ENCODE measurements at regions not wholly inside any gene's neighbourhood (a gene's known extent, or its start where the extent isn't known, plus 50 kb on each side); places are given as distances from the start of the nearest gene placed in this dataset.

DNA sequence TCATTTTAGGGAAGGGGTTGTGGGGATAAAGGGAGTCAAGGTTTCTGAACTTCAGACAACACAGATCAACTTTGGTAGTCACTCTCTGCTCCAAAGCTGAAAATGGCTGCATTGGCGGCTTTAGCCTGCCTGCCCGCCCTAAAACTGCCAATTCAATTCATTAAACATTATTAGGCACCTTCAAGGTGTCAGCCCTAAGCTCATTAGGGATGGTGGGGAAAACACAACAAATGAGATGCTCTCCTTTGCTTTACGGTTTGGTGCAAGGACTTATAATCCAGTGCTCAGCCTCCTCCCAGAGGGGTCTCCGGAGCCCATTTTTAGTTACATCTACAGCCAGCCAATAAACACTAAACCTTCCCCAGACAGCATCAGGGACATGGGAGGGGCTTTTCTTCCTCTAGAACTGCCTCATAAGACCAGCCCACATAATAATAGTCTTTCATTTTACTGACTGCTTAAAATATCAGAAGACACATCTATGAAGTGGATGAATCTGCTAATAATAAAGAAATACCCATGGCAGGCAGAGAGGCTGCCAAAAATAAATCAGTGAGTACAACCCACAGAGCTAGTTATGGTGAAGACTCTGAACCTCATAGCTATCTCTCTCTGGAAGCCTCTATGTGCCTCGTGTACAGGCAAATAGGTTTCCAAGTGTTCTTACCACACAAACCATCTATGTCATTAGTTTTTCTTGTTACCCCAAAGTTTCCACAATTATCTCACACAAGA lies 102.8 kb upstream of the NCAM1 start:
- no peak for DNase-seq (ENCODE audit: low spot score)

DNA sequence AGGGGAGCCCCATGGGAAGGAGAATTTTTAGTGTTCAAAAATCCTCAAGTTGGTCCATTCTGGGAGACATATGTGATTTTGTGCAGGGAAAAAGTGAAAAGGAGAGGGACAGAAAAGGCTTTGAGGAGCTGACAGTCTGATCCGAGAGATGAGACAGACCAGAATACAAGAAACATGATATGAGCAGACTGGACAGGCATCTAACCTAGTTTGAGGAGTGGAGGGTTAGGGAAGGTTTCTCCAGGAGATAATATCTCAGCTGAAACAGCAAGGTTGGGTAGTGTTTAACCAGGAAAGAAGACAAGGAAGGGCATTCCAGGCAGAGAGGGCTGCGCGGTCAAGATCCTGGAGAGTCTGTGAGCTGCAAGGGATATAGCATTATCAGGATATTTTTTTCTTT lies 101.4 kb upstream of the NCAM1 start:
- DNase-seq (ENCODE audit: low spot score), result no peak

DNA sequence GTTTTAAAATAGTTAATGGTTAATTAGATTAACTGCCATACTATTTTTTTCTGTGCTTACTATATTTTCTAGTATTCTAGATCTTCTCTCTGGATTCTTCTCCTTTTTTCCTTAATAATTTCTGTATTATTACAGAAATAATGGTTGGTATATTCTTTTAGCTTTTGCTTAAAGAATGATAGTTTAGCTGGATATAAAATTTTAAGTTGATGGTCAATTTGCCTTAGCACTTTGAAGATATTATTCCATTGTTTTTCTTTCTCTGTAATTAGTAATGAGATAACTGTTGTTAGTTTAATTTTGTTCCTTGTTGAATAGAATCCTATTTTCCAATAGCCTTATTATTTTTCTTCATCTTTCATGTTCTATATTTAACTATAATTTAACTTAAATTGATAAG lies 99.9 kb upstream of the NCAM1 start:
- DNase-seq (ENCODE audit: low spot score), result no peak

DNA sequence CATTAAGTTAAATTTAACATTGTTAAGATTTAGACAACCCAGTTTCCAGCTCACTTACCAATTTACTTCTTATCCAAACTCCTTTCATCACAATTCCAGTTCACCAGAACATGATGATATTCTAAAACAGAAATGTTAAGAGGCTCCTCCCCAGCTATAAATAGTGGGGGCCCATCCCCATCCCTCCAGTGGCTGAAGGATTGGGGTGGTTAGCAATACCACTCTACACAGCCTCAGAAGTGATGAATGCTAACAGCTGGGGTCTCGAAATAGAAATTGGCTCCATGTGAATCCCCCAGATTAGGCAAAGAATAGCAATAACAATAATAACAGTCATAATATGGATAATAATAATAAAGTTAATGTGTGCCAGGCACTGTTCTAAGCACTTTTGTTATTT lies 97.9 kb upstream of the NCAM1 start:
- no peak for DNase-seq (ENCODE audit: low spot score)

DNA sequence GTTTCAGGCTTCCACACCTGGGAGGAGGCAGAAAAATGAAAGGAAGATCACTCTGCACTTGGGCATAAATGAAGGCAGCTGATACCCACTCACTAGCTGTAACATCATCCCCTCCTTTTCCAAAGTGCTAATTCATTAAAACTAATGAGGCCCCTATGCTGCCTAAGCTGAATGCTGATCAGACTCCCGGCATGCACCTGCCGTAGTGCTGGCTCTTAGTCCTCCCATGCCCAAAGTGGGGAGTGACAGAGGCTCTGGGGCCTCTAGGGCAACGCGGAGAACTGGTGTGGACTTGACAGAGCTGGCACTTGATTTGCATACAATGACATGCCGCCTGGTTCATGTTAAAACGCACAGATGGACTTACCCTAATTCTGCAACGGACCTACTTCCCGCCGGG lies 96.5 kb upstream of the NCAM1 start:
- no peak for DNase-seq (ENCODE audit: low spot score)

DNA sequence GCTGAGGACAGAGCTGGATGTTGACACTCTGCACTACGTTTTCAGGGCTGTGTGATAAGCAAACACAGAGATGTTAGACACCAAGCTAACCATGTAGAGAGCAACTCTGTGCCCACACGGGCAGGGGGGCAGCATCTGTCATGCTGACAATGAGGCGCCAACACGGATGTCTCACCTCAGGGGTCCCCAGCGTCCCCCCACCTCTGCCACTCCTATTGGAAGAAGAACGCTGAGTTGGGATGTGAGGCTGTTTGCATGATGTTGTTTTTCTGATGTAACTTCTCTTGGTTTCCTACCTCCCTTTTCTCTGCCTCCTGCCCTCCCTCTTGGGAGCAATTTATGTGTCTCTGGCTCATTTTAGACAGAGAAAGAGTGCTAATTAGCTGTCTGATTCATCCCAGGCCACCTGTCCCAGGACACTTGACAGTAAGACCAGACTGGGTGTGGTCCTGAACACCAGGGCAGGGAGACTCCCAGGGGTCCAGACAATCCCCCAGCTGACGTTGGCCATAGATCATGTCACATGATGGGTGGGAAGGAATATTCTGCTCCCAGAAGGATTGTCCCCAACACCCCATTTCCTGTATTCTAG lies 89.2 kb upstream of the NCAM1 start:
- no peak for DNase-seq (ENCODE audit: low spot score)

DNA sequence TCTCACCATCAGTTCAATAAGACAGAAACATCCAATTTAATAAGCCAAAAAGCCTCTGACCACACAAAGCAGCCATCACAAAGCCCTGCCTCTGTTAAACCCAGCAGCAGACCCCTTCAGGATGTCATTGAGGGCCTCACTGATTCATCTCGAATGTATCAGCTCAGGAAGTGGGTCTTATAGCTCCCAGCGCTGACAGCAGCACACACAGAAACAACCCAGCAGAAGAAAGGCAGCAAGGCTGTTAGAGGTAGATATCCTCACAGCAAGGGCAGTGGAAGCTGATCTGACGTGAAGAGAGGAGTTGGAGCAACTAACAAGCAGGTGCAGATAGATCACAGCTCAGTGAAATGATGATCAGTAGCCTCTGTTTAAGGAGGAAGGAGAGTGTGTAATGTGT lies 86.2 kb upstream of the NCAM1 start:
- DNase-seq (ENCODE audit: low spot score), result no peak

DNA sequence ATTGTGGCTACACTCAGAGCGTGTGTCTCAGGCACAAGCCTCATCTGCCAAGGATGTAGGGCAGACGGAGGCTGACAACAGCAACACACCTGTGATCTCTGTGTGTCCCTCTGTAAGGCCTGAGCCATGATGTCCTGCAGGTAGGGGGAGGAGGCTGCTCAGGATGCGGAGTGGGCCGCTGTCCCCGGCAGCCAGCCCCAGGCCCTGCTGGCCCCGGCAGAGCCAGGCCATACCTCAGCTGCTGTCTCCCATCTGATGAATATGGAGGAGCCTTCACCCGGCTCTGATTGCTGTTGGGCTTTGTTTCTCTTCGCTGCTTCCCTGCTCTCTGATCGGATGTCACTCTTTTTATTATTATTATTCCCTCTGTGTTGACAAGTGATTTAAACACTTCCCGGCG lies 83.6 kb upstream of the NCAM1 start:
- DNase-seq (ENCODE audit: low spot score), result no peak

DNA sequence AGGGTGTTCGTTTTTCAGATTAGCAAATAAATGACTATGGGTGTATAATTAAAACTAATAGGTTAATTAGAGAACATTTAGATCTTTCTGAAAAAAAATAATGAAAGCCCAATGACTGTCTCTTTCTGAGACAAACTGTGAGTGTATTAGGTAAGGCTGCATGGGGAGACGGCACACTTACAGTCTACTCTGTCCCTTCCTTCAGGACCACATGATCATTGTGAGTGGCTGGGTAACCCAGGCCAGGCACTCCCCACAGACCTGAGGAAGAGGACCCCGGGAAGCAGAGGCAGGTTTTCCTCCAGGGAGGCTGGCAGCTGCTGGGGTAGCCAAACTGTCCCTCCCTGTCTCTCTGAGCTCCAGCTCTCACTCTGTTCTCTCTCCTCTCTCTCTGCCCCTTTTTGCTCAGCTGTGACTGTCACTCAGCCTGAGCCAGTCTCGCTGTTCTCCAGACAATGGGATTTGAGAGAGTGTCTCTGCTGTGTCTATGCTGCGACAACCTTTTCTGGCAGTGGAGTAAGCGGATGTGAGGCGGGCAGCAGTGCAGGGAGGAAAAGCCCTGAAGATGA lies 83.1 kb upstream of the NCAM1 start:
- no peak for DNase-seq (ENCODE audit: low spot score)

DNA sequence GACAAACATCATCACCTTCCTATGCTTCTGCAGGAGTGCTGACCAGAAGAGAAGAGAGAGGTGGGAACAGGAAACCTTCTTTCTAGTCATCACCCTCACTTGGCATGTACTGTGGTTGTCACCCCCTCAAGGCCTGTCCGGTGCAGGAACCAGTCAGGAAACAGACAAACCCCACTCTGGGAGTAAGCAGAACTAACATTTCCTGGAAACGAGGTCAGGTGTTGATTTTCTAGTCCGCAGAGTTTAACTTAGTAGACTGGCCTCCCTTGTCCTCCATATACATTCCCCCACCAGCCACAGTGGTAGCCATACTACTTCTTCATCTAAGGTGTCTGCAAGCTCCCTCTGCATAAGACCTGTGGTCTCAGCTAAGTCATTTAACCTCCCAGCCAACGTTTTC lies 80.7 kb upstream of the NCAM1 start:
- DNase-seq (ENCODE audit: low spot score), result no peak

DNA sequence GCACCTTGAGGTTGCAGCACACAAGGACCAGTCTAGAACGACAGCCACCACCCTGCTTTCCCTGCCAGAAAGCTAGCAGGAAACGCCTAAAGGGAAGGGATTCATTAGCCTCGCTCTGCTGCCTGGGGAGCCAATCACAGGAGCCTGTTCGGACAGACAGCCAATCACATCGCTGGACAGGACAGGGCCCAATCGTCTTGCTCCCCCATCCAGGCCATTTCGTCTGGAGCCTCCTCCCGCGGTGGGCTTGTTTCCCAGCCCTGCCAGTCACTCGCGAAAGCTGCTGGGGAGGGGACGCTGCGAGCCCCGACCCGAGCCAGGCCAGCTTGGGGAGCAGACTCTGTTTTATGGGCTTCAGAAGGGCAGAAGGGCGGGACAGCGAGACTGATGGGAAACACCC lies 79.8 kb upstream of the NCAM1 start:
- DNase-seq (ENCODE audit: low spot score), result no peak

DNA sequence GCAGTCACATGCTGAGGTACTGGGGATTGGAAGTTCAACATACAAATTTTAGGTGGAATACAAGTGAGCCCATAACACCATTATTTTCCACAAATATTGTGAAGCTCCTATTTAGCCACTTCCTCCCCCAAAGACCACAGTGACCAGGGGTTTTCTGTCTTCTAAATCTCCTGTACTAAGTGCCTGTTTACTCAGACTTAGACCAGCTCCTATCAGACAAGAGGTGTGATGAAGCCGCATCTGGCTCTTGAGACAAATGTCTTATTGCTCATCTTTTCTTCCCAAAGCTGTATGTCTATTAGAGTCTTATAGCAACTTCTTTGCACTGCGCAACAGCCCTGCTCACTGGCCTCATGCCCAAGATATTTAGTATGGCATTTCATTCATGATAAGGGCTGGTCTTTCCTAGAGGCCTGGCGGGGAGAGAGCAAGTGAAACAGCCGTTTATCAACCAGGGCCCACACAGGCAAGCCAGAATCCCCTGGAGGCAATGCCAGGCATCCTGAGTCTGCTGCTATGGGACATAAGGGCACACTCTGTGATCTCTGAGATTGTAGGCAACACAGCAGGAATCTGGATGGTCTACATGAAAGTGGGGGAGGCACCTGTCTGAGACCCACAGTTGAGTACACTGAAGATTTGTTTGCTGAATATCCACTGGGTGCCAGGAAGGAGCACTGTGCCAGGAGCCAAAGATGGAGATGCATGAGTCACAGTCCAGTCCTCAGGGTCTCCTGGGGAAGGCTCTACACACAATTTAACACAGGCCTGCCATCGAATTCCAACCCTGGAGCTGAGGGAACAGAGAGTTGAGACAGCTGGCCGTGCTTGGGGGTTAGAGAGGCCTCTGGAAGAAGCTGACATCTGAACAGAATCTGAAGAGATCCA lies 78.5 kb upstream of the NCAM1 start:
- no peak for DNase-seq (ENCODE audit: low spot score)

DNA sequence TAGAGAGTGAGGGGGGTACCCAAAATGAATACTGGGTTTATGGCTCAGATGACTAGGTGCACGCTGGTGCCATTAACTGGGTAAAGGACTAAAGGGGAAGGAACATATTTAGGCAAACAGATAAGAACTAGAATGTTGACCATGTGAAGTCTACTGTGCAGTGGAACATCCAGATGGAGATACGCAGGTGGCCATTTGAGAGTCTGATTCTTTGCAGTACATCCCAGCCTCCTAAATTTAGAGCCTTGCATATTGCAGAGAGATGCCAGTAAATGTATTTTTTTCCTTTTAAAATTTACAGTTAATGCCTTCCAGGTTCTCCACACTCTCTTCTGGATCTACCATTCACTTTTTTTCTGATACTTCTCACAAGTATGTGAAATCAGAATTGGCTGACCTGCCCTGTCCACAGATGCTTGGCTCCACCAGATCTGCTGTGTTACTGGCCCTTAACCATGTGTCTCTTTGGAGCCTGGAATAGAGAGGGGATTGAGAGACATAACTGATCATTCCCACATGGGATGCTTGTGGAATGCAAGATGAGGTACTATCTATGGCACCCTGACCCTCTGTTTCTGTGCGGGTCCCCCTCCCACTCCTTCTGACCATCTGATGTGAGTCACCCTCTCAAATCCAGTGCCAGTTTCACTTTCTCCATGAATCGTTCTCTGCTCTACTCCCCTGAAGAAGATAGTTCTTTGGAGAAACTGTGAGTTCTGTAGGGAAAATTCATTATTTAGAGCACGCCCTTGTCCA lies 77.0 kb upstream of the NCAM1 start:
- no peak for DNase-seq (ENCODE audit: low spot score)

DNA sequence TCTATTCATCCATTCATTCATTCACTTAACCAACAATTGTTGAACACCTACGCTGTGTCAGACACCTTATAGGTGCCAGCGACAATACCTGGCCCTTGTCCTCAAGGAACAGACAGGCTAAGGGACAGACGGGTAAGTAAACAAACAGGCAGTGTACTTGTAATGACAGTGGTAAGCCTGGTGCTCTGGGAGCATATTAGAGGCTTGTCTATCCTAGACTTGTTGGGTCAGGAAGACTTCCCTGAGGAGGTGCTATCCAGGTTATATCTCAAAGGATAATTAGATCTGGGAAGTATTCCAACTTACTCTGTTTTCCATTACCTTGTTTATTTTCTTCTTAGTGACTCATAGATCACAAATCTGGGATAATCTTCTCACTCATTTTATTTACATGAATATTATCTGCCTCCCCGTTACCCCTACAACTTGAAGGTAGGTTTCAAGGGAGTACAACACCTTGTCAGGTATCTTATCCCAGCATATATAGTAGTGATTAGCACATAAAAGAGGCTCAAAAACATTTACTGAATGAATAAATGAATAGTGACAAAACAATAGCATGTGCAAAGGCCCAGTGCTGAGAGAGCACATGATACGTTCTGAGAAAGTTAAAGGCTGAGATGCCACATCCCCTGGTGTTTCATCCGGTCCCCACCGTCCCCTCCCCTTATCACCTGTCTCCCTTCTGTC lies 75.3 kb upstream of the NCAM1 start:
- DNase-seq (ENCODE audit: low spot score), result no peak

DNA sequence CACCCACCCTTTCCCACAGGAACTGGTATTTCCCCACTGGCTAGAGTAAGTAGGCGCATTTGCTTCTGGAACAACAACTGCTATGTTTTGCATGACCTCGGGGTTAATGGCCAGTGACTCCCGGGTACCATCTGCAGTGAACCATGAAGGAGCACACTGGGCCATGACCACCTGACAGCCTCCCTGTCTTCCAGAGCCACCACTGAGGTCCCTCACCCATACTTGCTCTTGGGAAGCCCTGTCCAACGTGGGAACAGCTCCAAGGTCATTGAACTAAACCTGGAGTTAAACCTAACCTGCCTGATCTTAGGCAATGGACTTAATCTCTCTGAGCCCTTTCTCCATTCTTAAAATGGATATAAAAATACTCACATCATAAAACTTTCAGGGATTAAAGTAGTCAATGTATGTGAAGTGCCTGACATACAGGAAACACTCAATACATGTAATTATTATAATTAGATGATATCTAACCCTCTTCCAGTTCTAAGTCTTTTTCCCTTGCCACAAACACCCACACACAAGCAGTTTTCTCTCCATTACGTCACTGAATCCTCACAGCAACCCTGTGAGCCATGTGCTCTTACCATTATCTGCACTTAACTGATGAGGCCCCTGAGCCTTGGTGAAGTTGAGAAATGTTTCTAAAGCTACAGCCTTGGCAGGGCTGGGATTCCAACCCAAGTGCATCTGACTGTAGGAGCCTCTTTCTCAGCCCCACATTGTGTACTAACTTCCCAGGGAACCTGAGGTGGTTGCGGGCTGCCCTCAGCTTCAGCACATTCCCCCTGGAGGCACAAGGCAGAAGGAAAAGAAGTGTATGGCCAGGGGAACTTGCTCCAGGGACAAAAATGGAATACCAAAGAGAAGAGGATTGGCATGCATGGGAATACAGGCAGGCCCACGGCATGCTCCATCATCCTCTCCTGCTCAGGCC lies 74.5 kb upstream of the NCAM1 start:
- no peak for DNase-seq (ENCODE audit: low spot score)

DNA sequence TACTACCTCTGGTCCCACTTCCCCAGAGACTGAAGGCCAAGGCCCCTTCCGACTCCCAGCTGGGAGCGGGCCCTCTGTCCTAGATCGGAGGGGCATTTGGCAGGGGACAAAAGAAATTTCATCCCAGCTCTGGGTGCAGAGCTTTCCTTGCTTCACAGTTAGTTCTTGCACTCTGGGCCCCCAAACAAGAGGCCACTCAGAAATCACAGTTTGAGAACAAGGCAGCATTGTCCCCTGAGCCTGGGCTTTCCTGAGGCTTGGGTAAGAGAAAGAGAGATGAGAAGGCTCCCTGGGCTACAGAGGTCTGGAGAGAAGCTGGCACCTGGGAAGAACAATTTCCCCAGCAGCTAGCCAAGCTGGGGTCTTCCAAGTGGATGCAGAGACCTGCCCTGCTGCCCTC lies 71.8 kb upstream of the NCAM1 start:
- no peak for DNase-seq (ENCODE audit: low spot score)

DNA sequence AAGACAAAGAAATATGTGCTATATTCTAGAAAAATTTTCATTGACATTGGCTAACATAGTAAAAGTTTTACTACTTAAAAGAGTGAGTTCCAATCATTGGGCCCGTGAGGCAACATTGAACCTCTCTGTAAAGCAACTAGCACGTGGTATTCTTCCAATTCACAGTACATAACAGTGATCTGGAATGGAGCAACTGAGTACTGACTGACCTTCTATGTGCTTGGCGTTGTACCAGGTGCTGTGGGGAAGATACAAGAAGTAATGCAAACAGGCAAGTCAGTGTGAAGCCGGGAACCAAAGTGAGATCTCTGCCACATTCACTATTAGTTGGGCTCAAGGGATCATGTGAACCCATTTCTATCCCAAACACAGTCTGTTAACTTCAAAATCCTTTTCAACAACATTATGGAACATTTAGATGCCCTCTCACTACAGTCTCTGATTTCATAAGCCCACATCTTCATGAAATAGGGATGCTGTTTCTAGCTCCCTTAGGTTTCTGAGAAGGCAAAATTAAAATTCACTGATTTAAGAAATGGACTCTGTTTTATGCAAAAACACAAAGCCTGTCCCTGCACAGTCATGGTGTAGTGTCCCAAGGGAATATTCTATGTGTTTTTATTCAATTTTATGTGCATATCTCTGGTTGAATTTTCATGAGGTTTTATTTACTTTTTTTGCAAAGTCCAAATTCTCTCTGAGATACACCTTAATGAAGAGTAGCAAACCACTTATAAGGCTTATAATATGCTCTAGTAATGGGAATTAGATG lies 61.8 kb upstream of the NCAM1 start:
- DNase-seq (ENCODE audit: low spot score), result no peak

DNA sequence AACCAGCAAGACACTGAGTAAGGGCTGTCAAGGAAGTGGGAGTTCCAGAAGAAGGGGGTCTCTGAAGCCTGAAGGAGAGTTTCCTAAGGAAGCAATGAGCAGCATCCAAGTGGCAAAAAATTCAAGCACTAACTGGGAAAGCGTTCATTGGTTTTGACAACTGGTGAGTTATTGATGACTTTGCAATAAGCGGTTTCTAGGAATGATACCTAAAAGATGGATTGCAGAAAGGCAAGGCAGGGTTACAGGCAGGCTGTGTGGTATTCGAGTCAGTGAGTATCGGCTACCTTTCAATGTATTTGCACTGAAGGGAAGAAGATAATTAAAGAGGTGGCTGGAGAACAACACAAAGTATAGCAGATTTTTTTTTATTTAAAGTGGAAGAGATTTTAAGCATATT lies 59.3 kb upstream of the NCAM1 start:
- DNase-seq (ENCODE audit: low spot score), result no peak

DNA sequence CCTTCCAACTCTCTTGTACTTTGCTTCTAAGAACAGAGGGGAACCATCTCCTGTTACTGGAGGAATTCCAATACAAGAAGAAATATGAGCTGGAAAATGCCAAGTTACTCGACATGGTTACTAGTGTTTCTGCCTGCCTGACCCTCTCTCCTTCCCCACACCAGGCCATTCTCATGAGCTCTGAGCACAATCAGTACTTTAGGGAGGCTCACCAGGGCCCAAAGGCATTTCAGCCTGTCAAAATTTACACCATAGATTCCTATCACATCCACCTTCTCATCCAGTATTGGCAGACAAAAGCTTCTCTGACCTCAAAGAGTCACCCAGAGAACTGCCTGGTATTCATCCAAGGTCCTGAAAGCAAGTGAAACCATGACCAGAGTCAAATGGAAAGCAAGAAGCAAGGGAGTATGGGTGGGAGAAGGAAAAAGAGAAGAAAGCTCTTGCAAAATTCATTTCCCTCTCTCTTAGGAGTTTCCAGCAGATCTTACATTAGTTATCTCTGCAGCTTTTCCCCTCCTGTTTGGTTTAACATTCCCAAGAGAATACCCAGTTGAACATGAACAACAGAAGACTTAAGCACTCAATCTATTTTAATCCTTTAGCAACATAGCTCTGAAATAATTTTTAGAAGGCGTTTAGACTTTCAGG lies 58.7 kb upstream of the NCAM1 start:
- DNase-seq (ENCODE audit: low spot score), result no peak

Data from CD4-positive, alpha-beta T cell treated with Interleukin-6 at 100 ng/mL for 8 hours (primary cell).